Kidney epithelial cell (primary cell): ENCODE measurements at regions not wholly inside any gene's neighbourhood (a gene's known extent, or its start where the extent isn't known, plus 50 kb on each side); places are given as distances from the start of the nearest gene placed in this dataset.

Source experiments
- DNase-seq: peaks from one replicate; pipeline ENCODE4 v3.0.0-alpha.2; 2010; ENCODE audit warnings: low read depth
- H3K27me3 ChIP-seq: 2 replicates; pipeline ENCODE4 v1.6.0; 2011; ENCODE audit warnings: low read length; ENCODE audit not compliant: control insufficient read depth, insufficient read depth
- H3K36me3 ChIP-seq: 2 replicates; pipeline ENCODE4 v1.5.1; 2011; ENCODE audit warnings: low read length; ENCODE audit not compliant: control insufficient read depth, insufficient read depth
- H3K4me3 ChIP-seq: 2 replicates; pipeline ENCODE4 v1.5.1; 2011; ENCODE audit warnings: low read depth, mild to moderate bottlenecking, control low read depth, low read length
- TF ChIP-seq, protein P1 (sequence below): IDR thresholded peaks from 2 replicates; pipeline ENCODE4 v1.5.1; 2011; ENCODE audit warnings: mild to moderate bottlenecking, moderate library complexity, low read length, control low read depth, inconsistent platforms; ENCODE audit not compliant: insufficient read depth, poor library complexity, severe bottlenecking

GRCh38 chr5:7181841-7182240 is 214.1 kb upstream of the ADCY2 start:
- Histone ChIP-seq H3K27me3 (no peaks in the 10 kb centered on the region), H3K36me3 (no peaks in the 10 kb centered on the region), H3K4me3 (no peak overlapping the region)
- DNase-seq: no peak
- TF ChIP-seq, protein P1, sequence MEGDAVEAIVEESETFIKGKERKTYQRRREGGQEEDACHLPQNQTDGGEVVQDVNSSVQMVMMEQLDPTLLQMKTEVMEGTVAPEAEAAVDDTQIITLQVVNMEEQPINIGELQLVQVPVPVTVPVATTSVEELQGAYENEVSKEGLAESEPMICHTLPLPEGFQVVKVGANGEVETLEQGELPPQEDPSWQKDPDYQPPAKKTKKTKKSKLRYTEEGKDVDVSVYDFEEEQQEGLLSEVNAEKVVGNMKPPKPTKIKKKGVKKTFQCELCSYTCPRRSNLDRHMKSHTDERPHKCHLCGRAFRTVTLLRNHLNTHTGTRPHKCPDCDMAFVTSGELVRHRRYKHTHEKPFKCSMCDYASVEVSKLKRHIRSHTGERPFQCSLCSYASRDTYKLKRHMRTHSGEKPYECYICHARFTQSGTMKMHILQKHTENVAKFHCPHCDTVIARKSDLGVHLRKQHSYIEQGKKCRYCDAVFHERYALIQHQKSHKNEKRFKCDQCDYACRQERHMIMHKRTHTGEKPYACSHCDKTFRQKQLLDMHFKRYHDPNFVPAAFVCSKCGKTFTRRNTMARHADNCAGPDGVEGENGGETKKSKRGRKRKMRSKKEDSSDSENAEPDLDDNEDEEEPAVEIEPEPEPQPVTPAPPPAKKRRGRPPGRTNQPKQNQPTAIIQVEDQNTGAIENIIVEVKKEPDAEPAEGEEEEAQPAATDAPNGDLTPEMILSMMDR: no peak

GRCh38 chr5:7185742-7186141 is 210.2 kb upstream of the ADCY2 start:
- no peak for DNase-seq
- Histone ChIP-seq H3K27me3 (no peaks in the 10 kb centered on the region), H3K4me3 (no peak overlapping the region), H3K36me3 (no peaks in the 10 kb centered on the region)
- TF ChIP-seq, protein P1: no peak

GRCh38 chr5:7186818-7187217 is 209.1 kb upstream of the ADCY2 start:
- Histone ChIP-seq H3K4me3 (no peak overlapping the region), H3K27me3 (no peaks in the 10 kb centered on the region), H3K36me3 (no peaks in the 10 kb centered on the region)
- TF ChIP-seq, protein P1: no peak
- DNase-seq: no peak

DNA sequence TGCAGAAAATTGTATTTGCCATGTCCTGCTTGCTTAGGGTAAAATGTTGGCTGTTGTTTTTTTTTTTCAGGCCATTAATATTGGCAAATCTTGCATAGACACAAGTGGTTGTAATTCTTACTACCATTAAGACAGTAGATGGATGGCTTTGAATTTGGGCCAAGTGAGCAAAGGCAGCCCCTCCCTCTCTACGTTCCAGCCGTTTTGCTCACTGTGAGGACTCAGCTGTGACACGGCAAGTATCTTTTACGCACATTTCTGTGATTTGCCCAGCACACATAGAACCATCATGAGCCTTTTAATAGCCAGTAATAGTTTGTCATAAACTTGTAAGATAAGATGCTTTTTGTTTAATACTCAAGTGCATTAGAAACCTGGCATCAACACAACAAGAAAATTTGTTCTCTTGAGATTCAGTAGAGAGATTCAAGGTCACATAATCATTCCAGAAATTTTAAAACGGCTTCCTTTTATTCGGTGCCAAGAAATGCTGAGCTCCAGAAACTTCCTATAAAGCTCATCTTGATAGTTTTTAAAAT is 205.2 kb upstream of the ADCY2 start:
- TF ChIP-seq, protein P1: no peak
- DNase-seq: no peak

GRCh38 chr5:7192016-7192415 is 203.9 kb upstream of the ADCY2 start:
- TF ChIP-seq, protein P1: no peak
- Histone ChIP-seq H3K27me3 (no peaks in the 10 kb centered on the region), H3K4me3 (no peak overlapping the region), H3K36me3 (no peaks in the 10 kb centered on the region)
- DNase-seq: no peak

More for the DNA sequence above, 205.2 kb upstream of the ADCY2 start:
- no peaks in the 10 kb centered on the region for H3K27me3 ChIP-seq
- H3K36me3 ChIP-seq: no peaks in the 10 kb centered on the region
- no peak overlapping the region for H3K4me3 ChIP-seq

DNA sequence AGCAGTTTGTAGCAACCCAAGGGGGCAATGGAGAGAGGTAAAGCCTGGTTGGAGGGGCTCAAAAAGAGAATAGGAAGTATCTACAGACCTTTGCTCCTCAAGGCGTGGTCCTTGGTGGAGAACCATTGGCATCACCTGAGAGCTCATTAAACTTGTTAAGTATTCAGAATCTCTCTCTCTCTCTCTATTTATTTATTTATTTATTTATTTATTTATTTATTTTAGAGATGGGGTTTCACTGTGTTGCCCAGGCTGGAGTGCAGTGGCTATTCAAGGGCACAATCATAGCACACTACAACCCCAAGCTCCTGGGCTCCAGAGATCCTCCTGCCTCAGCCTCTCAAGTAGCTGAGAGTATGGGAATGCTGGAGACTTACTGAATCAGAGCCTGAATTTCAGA is 193.1 kb upstream of the ADCY2 start:
- no peak for DNase-seq
- Histone ChIP-seq H3K36me3 (no peaks in the 10 kb centered on the region), H3K27me3 (no peaks in the 10 kb centered on the region), H3K4me3 (no peak overlapping the region)
- TF ChIP-seq, protein P1: no peak
